ENCODE measurements at regions not wholly inside any gene's neighbourhood (a gene's known extent, or its start where the extent isn't known, plus 50 kb on each side); places are given as distances from the start of the nearest gene placed in this dataset.

DNA sequence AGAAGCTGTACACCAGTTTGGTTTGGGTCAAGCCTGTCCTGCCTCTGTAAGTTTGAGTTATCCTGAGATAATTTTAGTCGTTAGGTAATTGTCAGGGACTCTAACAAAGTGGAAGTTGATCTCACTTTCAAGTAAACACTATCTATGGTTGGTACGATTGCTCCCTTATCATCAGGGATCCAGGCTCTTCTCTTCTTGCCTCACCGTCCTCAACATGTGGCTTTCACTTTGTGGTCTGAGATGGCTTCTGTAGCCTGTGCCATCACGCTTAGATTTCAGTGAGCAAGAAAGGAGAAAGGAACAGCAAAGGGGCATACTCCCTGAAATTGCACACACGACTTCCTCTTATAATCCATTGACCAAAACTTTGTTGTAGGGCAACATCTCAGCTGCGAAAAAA, 115.6 kb downstream of the CTAGE1 start:
- TF ChIP-seq CTCF (IDR thresholded peaks at IDR 0.05) = no peak
- TF ChIP-seq EP300 (IDR thresholded peaks at IDR 0.05) = no peak

Measured in ovary (tissue), 3 donors.